IPS-20b (cell line): ENCODE measurements at regions not wholly inside any gene's neighbourhood (a gene's known extent, or its start where the extent isn't known, plus 50 kb on each side); places are given as distances from the start of the nearest gene placed in this dataset.
"Not testable (repeated sequence)": the region's sequence is repeated elsewhere in the genome, so short reads cannot be mapped to it uniquely, and the experiment has no call there.

Experiments used
- H3K27ac ChIP-seq: one replicate; pipeline ENCODE4 v1.5.1; 2013; ENCODE audit warnings: low read length
- H3K27me3 ChIP-seq: 2 replicates; pipeline ENCODE4 v1.6.1; 2013; ENCODE audit warnings: mild to moderate bottlenecking, low read length, inconsistent platforms; ENCODE audit not compliant: insufficient read depth
- H3K36me3 ChIP-seq: 2 replicates; pipeline ENCODE4 v1.6.1; 2013; ENCODE audit warnings: low read depth, mild to moderate bottlenecking, inconsistent platforms, low read length, moderate library complexity; ENCODE audit not compliant: insufficient read depth
- H3K4me1 ChIP-seq: 2 replicates; pipeline ENCODE4 v1.6.1; 2013; ENCODE audit warnings: mild to moderate bottlenecking, control low read depth, inconsistent platforms, low read length, moderate library complexity; ENCODE audit not compliant: insufficient read depth
- H3K4me3 ChIP-seq: 2 replicates; pipeline ENCODE4 v1.5.1; 2013; ENCODE audit warnings: mild to moderate bottlenecking, low read length, inconsistent platforms
- H3K9ac ChIP-seq: 2 replicates; pipeline ENCODE4 v1.6.1; 2013; ENCODE audit warnings: low read depth, mild to moderate bottlenecking, inconsistent platforms, low read length, moderate library complexity
- H3K9me3 ChIP-seq: 2 replicates; pipeline ENCODE4 v1.6.1; 2013; ENCODE audit warnings: mild to moderate bottlenecking, low read depth, low read length, inconsistent platforms; ENCODE audit not compliant: insufficient read depth

- H3K27ac ChIP-seq = no peak overlapping the region
- H3K27me3 ChIP-seq = no peaks in the 10 kb centered on the region
- no peak overlapping the region for H3K9ac ChIP-seq
- no peaks in the 10 kb centered on the region for H3K36me3 ChIP-seq
- no peak overlapping the region for H3K4me3 ChIP-seq
- H3K9me3 ChIP-seq = no peaks in the 10 kb centered on the region
- H3K4me1 ChIP-seq = peaks cover 6% of the 10 kb centered on the region; the same call in 1 of the 2 replicates
These were observed 248.6 kb upstream of the KRR1 start for GRCh38 chr12:75759842-75760572.

- no peak overlapping the region for H3K4me3 ChIP-seq
- no peaks in the 10 kb centered on the region for H3K36me3 ChIP-seq
- no peak overlapping the region for H3K9ac ChIP-seq
- H3K4me1 ChIP-seq = peaks cover 3% of the 10 kb centered on the region; the same call in 1 of the 2 replicates
- H3K27me3 ChIP-seq = no peaks in the 10 kb centered on the region
- no peak overlapping the region for H3K27ac ChIP-seq
- no peaks in the 10 kb centered on the region for H3K9me3 ChIP-seq
These were observed 247.8 kb upstream of the KRR1 start for GRCh38 chr12:75759196-75759595.

DNA sequence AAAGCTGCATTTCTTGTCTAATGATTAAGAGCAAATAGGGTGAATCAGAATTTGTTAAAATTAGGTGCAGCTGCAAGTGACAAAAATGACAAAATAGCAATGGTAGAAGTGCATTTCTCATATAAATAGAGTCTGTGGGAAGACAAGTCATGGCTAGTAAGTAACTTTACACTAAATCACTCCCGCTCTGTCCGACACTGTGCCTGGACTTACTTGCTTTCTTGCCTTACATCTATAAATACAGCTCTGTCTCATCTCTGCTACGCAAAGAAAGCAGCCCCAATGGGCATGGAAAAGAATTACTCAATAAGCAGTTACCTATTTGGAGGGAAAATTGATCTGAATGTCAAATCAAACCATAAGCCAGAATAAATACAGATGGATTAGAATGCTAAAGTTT is 245.4 kb upstream of the KRR1 start:
- no peak overlapping the region for H3K27ac ChIP-seq
- no peaks in the 10 kb centered on the region for H3K9me3 ChIP-seq
- no peak overlapping the region for H3K9ac ChIP-seq
- no peaks in the 10 kb centered on the region for H3K36me3 ChIP-seq
- no peaks in the 10 kb centered on the region for H3K27me3 ChIP-seq
- no peaks in the 10 kb centered on the region for H3K4me1 ChIP-seq
- no peak overlapping the region for H3K4me3 ChIP-seq

- Histone ChIP-seq H3K36me3 (no peaks in the 10 kb centered on the region), H3K9ac (no peak overlapping the region), H3K4me1 (no peaks in the 10 kb centered on the region), H3K27me3 (no peaks in the 10 kb centered on the region), H3K27ac (no peak overlapping the region), H3K4me3 (no peak overlapping the region), H3K9me3 (no peaks in the 10 kb centered on the region)
These were observed 244.7 kb upstream of the KRR1 start for GRCh38 chr12:75756111-75756510.

- H3K4me1 ChIP-seq = no peaks in the 10 kb centered on the region
- no peaks in the 10 kb centered on the region for H3K36me3 ChIP-seq
- no peaks in the 10 kb centered on the region for H3K27me3 ChIP-seq
- no peak overlapping the region for H3K9ac ChIP-seq
- H3K27ac ChIP-seq = no peak overlapping the region
- H3K4me3 ChIP-seq = no peak overlapping the region
- H3K9me3 ChIP-seq = no peaks in the 10 kb centered on the region
These were observed 243.3 kb upstream of the KRR1 start for GRCh38 chr12:75754698-75755097.

DNA sequence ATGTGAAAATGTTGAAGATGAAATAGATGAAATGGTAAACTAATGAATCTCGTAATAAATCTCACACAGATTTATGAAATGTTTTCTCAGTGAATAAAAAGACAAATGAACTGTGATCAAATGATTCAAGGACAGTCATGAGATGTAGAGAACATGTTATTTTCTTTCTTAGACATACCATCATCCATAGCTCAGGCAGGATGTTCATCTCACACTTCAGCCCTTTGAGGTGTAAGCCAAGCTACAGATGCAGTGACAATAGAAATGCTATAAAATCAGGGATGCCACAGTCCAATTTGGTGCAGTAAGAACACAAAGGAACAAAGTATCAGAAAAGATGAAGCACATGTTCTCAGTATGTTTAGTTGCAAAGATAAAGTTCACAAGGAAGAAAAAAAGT is 242.7 kb upstream of the KRR1 start:
- Histone ChIP-seq H3K27ac (no peak overlapping the region), H3K9ac (no peak overlapping the region), H3K4me3 (no peak overlapping the region), H3K9me3 (no peaks in the 10 kb centered on the region), H3K36me3 (no peaks in the 10 kb centered on the region), H3K27me3 (no peaks in the 10 kb centered on the region), H3K4me1 (no peaks in the 10 kb centered on the region)

DNA sequence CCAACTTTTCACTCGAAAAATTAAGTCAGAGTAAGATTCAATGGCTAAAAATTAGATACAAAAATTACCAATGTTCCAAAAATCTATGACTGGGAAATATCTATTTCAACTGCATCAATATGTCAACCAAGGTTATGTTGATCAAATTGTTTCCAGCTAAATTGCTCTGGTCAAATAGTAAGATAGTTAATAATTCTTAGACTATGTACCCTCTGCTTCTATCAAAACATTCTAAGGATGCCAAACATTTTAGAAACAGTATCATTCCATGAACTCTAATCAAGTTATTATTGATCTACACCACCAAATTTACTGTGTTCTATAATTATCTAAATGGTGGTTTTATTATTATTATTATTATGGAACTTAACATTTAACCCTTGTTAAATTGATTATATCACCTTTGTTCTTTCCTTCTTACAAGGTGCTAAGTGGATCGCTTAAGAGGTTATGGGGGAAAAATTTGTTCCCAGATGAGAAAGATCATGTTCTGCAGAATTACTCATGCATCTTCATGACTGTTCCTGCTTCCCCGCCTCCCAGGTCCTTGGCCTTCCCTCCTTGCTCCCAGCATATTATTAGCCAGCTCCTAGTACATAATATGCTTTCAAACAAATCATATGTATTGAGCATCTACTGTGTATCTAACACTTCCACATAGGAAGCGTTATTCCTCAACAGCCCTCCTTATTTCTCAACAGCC is 240.5 kb upstream of the KRR1 start:
- H3K4me1 ChIP-seq = no peaks in the 10 kb centered on the region
- no peak overlapping the region for H3K27ac ChIP-seq
- no peaks in the 10 kb centered on the region for H3K36me3 ChIP-seq
- no peak overlapping the region for H3K9ac ChIP-seq
- no peak overlapping the region for H3K4me3 ChIP-seq
- no peaks in the 10 kb centered on the region for H3K9me3 ChIP-seq
- H3K27me3 ChIP-seq = no peaks in the 10 kb centered on the region

DNA sequence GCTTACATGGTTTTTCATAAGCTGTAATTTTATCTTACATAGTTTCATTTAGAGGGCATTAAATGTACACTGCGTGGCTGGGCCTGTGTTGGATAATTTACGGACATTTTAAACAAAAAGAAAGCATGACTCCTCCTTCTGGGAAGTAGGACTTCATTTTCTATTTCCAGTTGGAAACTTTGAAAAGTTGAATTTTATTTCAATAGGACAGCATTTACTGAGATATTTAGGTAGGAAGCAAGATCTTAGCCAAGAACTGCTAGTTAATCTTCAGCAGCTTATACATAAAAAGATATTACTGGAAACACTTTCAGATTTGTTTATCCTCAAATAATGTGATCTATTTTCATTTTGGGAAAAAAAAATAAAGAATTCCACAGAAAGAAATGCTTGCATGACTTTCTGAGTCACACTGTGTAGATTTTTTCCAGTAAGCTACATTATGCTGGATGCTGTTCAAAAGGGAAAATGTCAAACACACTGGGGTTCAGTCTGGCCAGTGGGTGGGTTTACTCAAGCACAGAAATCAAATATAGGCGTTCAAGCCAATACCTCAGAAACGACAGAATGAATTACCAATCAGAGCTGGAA is 239.4 kb upstream of the KRR1 start:
- H3K27me3 ChIP-seq = no peaks in the 10 kb centered on the region
- H3K9ac ChIP-seq = no peak overlapping the region
- no peak overlapping the region for H3K27ac ChIP-seq
- H3K4me3 ChIP-seq = no peak overlapping the region
- H3K36me3 ChIP-seq = no peaks in the 10 kb centered on the region
- no peaks in the 10 kb centered on the region for H3K9me3 ChIP-seq
- H3K4me1 ChIP-seq = no peaks in the 10 kb centered on the region

GRCh38 chr12:75748990-75749389 is 237.6 kb upstream of the KRR1 start:
- not testable (repeated sequence) for H3K4me3 ChIP-seq, H3K9ac ChIP-seq, H3K36me3 ChIP-seq, H3K4me1 ChIP-seq, H3K27ac ChIP-seq, H3K27me3 ChIP-seq, H3K9me3 ChIP-seq

- Histone ChIP-seq H3K9ac (no peak overlapping the region), H3K27me3 (no peaks in the 10 kb centered on the region), H3K36me3 (no peaks in the 10 kb centered on the region), H3K27ac (no peak overlapping the region), H3K4me3 (no peak overlapping the region), H3K4me1 (peaks cover 5% of the 10 kb centered on the region; the same call in 1 of the 2 replicates), H3K9me3 (no peaks in the 10 kb centered on the region)
These were observed 236.7 kb upstream of the KRR1 start for GRCh38 chr12:75748136-75748535.

DNA sequence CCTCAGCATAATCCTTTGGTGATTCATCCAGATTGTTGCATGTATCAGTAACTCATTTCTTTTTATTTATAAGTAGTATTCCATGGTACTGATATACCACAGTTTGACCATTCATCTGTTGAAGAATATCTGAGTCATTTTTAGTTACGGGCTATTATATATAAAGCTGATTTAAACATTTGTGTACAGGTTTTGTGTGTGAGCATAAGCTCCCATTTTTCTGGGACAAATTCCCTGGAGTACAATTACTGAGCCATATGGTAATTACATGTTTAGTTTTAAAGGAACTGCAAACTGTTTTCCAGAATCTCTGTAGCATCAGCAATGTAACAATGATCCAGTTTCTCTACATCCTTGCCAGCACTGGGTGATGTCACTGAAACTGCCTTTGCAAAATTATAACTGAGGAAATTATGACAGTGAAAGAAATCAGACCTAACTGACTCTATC is 236.2 kb upstream of the KRR1 start:
- Histone ChIP-seq H3K4me1 (peaks cover 5% of the 10 kb centered on the region; the same call in 1 of the 2 replicates), H3K9me3 (no peaks in the 10 kb centered on the region), H3K27ac (no peak overlapping the region), H3K27me3 (no peaks in the 10 kb centered on the region), H3K4me3 (no peak overlapping the region), H3K36me3 (no peaks in the 10 kb centered on the region), H3K9ac (no peak overlapping the region)

DNA sequence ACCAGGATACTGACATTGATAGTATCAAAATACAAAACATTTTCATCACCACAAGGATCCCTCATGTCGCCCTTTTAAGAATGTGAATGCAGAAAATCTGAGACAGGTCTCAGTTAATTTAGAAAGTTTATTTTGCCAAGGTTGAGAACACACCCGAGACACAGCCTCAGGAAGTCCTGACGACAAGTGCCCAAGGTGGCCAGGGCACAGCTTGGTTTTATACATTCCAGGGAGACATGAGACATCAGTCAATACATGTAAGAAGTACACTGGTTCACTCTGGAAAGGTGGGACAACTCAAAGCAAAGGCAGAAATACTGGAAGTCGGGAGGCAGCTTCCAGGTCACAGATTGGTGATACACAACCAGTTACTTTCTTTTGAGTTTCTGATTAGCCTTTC is 235.2 kb upstream of the KRR1 start:
- Histone ChIP-seq H3K9ac (no peak overlapping the region), H3K4me1 (peaks cover 5% of the 10 kb centered on the region; the same call in 1 of the 2 replicates)

More for the DNA sequence above, 235.2 kb upstream of the KRR1 start:
- H3K27me3 ChIP-seq = no peaks in the 10 kb centered on the region
- no peaks in the 10 kb centered on the region for H3K9me3 ChIP-seq
- no peaks in the 10 kb centered on the region for H3K36me3 ChIP-seq
- no peak overlapping the region for H3K4me3 ChIP-seq
- no peak overlapping the region for H3K27ac ChIP-seq
